PC-3 (cell line): ENCODE measurements at regions not wholly inside any gene's neighbourhood (a gene's known extent, or its start where the extent isn't known, plus 50 kb on each side); places are given as distances from the start of the nearest gene placed in this dataset.

ENCODE experiments used
- EZH2 ChIP-seq: fragments of 300-600 bp; sonication (generic); IDR thresholded peaks from one replicate; pipeline ENCODE4 v1.6.1; 2017; ENCODE audit warnings: antibody characterized with exemption, mild to moderate bottlenecking, low read length; ENCODE audit not compliant: unreplicated experiment
- TF ChIP-seq, protein P1 (sequence below): fragments of 300-600 bp; sonication (generic); conservative IDR thresholded peaks from 2 replicates; pipeline ENCODE4 v1.5.1; 2017; ENCODE audit warnings: antibody characterized with exemption, low read depth, mild to moderate bottlenecking, low read length

DNA sequence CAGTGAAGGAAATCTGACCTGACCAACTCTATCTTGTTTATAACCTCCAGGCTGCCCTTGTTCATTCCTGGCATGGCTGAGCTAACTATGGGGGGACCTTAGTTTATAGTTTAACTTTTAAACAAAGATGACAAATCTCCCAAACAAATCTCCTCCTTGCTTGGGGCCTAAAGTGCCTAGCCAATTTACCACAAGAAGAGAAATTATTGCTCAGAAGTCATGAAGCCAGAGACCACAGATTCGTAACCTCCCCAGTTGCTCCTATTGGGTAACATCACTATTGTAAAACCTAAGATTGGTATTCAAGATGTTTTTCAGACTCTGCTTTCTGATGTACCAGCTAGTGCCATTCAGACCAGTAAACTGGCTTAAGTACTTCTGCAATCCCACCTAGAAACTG is 649.4 kb upstream of the SLC8A1 start:
- TF ChIP-seq, protein P1, sequence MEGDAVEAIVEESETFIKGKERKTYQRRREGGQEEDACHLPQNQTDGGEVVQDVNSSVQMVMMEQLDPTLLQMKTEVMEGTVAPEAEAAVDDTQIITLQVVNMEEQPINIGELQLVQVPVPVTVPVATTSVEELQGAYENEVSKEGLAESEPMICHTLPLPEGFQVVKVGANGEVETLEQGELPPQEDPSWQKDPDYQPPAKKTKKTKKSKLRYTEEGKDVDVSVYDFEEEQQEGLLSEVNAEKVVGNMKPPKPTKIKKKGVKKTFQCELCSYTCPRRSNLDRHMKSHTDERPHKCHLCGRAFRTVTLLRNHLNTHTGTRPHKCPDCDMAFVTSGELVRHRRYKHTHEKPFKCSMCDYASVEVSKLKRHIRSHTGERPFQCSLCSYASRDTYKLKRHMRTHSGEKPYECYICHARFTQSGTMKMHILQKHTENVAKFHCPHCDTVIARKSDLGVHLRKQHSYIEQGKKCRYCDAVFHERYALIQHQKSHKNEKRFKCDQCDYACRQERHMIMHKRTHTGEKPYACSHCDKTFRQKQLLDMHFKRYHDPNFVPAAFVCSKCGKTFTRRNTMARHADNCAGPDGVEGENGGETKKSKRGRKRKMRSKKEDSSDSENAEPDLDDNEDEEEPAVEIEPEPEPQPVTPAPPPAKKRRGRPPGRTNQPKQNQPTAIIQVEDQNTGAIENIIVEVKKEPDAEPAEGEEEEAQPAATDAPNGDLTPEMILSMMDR, result no peak
- no peak for TF ChIP-seq EZH2
